HG03565 (cell line): ENCODE measurements at regions not wholly inside any gene's neighbourhood (a gene's known extent, or its start where the extent isn't known, plus 50 kb on each side); places are given as distances from the start of the nearest gene placed in this dataset.
"Not testable (repeated sequence)": the region's sequence is repeated elsewhere in the genome, so short reads cannot be mapped to it uniquely, and the experiment has no call there.

ENCODE experiments used
- ATAC-seq: cut with Tn5 transposase; IDR thresholded peaks from one replicate; pipeline ENCODE4 v1.9.1; 2021; ENCODE audit warnings: mild to moderate bottlenecking, moderate library complexity; ENCODE audit not compliant: unreplicated experiment

GRCh38 chr6:156616495-156616894 is 160.7 kb upstream of the ARID1B start:
- no peak for ATAC-seq

- ATAC-seq: no peak
These were observed 163.2 kb upstream of the ARID1B start for GRCh38 chr6:156613996-156614395.

GRCh38 chr6:156612361-156612760 is 164.8 kb upstream of the ARID1B start:
- ATAC-seq: no peak

GRCh38 chr6:156602066-156602385 is 175.2 kb upstream of the ARID1B start:
- ATAC-seq: no peak

GRCh38 chr6:156601152-156602065 is 175.8 kb upstream of the ARID1B start:
- ATAC-seq: no peak

- ATAC-seq: no peak
These were observed 176.5 kb upstream of the ARID1B start for GRCh38 chr6:156600678-156601077.

- no peak for ATAC-seq
These were observed 177.1 kb upstream of the ARID1B start for GRCh38 chr6:156599978-156600590.

- no peak for ATAC-seq
These were observed 177.8 kb upstream of the ARID1B start for GRCh38 chr6:156599366-156599765.

- ATAC-seq: no peak
These were observed 178.4 kb upstream of the ARID1B start for GRCh38 chr6:156598855-156599180.

- ATAC-seq: no peak
These were observed 178.9 kb upstream of the ARID1B start for GRCh38 chr6:156598071-156598854.

- ATAC-seq: no peak
These were observed 180.1 kb upstream of the ARID1B start for GRCh38 chr6:156597095-156597494.

GRCh38 chr6:156595476-156595875 is 181.7 kb upstream of the ARID1B start:
- ATAC-seq: no peak

- ATAC-seq: no peak
These were observed 183.3 kb upstream of the ARID1B start for GRCh38 chr6:156593893-156594292.

GRCh38 chr6:156593127-156593526 is 184.1 kb upstream of the ARID1B start:
- ATAC-seq: no peak

GRCh38 chr6:156590482-156590881 is 186.7 kb upstream of the ARID1B start:
- no peak for ATAC-seq

- ATAC-seq: no peak
These were observed 187.9 kb upstream of the ARID1B start for GRCh38 chr6:156589281-156589680.

GRCh38 chr6:156587751-156588301 is 189.4 kb upstream of the ARID1B start:
- no peak for ATAC-seq

GRCh38 chr6:156587071-156587470 is 190.1 kb upstream of the ARID1B start:
- no peak for ATAC-seq

GRCh38 chr6:156585859-156586258 is 191.3 kb upstream of the ARID1B start:
- ATAC-seq: no peak

- ATAC-seq: not testable (repeated sequence)
These were observed 193.1 kb upstream of the ARID1B start for GRCh38 chr6:156584121-156584520.

GRCh38 chr6:156583083-156583482 is 194.1 kb upstream of the ARID1B start:
- no peak for ATAC-seq
